Stimulated activated CD8-positive, alpha-beta memory T cell treated with anti-CD3 and anti-CD28 coated beads, Interleukin-4, amount 100 ng/mL, for 1 hour (primary cell): ENCODE measurements at regions not wholly inside any gene's neighbourhood (a gene's known extent, or its start where the extent isn't known, plus 50 kb on each side); places are given as distances from the start of the nearest gene placed in this dataset.
A peak's percentile ranks its signal among the peaks of the same experiment; 100 is the strongest.

ENCODE experiments used
- DNase-seq, 2 donors: peaks; one replicate each; pipeline ENCODE4 v3.0.0-alpha.2; 2020; ENCODE audit warnings: low read depth in 2 of 2, low spot score in 1 of 2

DNA sequence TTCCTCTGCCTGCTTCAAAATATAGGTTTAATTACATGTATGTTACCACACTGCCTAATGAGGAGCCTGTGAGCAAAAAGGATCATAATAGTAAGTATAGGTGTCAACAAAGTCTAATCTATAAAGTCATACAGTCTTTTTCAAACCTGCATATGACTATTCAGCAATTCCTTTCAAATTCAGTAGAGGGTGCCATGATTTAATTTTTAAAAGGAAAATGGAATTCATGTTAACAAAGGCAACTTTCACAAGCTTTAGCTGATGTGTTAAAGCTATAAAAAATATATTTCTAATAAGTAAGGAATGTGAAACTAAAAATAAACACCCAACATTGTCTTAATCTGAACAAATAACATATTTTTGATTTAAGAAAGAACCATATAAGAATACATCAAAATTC, 52.1 kb downstream of the MPP7 start:
- DNase-seq = no peak

DNA sequence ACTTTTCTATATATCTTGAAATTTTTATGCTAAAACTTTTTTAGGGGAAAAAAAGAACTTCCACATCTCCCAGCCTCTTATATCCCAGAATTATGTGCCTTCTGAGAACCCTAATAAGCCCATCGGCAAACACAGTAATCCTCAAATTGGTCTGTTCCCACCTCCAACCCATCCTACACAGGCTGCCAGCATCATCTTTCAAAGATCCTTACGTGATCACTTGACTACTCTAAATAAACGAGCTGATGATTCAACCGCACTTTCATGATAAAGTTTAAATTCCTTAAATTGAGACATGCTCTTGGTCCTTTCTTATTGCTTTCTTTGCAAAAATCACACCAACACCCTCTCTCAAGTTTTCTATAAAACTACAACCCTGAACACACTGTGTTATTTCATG, 52.5 kb downstream of the MPP7 start:
- no peak for DNase-seq

DNA sequence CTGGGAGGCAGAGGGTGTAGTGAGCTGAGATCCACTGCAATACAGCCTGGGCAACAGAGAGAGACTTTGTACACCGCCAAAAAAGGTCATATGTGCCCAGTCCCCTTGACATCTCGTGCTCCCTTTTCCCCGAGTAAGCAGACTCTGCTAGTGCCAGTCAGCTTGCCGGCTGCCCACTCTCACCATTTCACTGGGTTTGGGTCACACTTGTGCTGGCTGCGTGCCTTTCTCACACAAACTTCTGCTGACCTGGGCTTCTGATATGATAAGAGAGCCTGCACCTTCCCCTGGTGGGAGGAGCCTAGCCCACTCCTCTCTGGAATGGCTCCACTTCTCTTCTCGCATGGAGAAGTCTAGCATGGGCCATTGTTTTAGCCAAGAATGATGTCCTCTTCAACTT, 53.4 kb downstream of the MPP7 start:
- DNase-seq = no peak

DNA sequence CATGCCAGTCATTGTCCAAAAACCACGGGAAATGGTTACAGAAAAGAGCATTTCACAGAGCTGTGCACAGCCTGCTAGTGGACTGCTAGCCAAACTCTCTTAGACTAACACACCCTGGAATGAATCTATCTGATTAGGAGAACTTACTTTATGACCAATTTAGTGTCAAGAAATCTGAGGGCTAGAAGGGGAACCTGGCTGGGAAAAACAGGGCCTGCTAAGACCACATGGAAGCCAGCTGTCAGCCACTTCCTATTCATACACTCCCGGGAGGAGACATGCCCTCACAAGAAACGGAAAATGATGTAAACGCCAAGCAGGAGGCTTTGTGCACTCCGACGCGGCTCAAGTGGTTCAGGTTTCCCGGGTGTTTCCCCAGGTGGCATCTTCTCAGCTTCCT, 54.8 kb downstream of the MPP7 start:
- DNase-seq = no peak

DNA sequence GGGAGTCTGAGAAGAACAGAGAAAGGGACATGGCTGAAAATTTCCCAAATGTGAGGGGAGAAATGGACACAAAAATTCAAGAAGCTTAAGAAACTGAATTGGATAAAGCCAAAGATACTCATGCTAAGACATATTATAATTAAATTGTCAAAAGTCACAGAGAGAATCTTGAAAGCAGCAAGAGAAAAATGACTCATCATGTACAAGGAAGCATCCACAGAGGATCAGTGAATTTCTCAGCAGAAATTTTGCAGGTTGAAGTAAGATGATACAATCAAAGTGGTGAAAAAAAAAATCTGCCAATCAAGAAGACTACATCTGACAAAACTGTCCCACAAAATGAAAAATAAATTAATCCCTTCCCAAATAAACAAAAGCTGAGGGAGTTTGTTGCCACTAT, 56.8 kb downstream of the MPP7 start:
- DNase-seq = no peak

DNA sequence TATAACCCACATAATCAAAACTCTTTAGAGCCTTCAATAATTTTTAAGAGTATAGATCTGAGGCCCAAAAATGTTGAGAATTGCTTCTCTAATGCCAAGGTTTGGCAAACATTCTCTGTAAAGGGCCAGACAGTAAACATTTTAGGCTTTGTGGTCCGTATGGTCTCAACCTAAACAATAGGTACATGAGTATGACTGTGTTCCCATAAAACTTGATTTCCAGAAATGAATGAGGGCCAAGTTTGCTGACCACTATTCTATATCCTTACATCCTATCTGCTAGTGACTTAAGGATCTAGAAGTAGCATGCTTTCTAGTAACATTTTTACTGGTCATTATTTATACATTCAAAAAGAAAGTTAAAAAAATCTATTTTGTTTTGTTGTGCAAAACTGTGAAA, 58.9 kb downstream of the MPP7 start:
- no peak for DNase-seq

DNA sequence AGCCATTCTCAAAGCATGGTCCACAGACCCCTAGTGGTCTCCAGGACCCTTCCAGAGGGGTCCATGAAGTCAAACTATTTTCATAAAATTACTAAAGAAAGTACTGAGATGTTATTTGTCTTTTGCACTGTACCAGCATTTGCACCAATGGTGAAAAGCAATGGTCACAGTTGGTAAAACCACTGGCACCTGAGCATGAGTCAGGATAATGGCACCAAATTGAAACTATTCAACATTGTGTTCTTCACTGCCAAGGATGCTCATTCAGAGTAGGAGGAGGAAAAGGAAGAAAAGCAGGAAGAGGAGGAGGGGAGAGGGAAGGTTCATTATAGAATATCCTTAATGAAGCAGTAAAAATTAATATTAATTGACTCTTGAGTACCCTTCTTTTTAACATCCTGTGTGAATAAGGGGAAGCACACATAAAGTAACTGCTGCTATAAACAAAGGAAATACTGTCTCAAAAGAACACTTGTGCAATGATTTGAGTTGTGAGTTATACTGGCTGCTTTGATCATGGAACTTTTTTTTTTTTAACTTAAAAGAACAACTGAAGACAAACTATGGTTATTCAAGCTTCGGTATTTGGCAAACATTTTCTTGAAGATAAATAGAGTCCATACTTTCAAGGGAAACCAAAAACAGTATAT, 60.2 kb downstream of the MPP7 start:
- no peak for DNase-seq

DNA sequence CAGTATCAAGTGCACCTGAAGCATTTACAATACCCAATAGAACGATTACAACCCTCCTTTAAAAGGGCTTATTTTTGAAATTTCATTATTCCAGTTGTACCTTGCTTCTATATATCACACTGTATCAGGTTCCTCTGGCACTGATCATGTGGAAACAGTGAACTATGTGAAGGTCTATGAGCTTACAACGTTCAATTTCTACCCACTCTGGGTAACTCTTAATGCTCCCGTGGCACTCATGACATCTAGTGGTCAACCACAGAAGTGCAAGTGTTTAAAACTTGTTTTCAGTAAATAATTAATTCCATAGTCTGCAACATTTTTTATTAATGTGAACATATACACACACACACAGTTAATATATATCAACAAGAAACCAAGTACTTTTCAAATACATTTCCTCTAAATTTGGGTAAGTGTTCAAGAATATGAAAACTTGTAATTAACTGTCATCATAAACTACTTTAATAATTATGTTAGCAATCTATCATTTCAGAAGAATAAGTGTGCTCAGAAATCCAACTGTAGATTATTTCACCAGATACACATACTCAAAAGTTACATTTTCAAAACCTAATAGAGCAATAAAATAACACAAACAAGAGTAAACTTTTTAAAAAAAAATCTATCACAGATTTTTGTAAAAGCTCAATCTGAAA, 61.0 kb downstream of the MPP7 start:
- DNase-seq = peak; percentile 2 to 12

DNA sequence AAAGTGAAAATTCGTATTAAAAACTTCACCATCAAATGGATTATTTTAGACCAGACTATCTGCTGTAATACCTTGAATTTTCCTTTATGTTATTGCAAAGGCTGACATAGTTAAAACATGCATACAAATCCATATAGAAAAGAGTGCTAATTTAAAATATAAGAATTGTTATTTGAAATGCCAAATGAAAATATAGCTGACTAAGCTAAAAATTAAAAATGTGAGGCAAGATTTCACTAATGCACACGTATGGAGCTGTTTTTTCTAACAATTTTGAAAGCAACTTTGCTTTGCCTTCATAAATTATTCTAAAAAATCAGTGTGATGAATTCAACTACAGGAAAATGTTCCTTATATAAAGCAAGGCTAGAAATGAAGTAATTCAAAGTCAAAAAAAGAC, 62.5 kb downstream of the MPP7 start:
- DNase-seq = no peak

DNA sequence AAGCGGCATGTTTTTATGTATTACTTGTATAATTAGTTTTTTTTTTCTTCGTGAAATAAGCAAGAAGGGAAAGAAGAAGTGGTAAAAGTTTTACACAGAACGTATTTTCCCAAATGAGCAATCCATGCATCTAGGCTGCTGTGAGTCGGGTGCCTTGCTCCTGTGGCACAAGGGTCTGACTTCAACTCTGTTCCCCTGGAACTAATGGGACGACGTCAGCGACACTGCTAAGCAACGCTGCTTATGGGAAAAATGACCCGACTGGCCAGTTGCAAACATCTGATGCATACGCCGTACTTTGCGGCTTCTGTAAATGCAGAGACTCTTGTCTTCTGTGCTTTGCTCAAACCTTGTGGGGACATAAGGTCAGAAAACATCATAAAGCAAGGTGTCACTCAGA, 66.3 kb downstream of the MPP7 start:
- no peak for DNase-seq

DNA sequence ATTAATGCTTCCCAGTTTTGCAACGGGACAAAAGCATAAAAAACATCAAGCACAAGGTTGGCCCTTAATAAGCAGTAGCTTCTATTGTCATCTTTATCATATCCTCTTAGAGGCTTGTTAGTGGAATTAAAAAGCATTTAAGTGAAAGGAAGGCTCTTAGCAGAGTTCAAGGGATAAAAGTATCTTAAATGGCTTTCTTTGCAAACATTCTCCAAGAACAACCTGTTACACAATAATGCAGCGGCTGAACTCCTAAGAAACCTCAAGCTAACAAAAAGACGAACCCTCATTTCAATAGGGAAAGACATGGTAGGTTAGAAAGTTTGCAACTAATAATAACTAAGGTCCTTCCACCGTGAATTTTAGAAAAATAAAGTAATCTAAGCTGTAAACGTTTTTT, 82.1 kb downstream of the MPP7 start:
- DNase-seq = no peak

DNA sequence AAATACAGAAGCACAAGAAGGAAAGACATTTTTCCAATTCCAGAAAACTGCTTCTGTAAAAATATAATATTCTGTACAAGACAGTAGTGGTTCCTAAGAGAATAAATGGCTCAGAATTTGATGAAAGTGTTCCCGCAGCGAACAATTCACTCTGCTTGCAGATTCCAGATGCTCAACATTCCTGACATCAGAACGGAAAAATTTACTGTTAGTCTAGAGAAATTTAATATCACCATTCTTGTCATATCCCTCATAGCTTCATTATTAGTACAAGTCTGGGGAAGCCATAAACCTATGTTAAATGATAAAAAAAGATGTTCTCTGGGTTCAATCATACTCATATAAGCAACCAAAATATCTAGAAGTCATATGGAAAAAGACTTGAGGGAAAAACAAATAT, 83.6 kb downstream of the MPP7 start:
- DNase-seq = no peak

DNA sequence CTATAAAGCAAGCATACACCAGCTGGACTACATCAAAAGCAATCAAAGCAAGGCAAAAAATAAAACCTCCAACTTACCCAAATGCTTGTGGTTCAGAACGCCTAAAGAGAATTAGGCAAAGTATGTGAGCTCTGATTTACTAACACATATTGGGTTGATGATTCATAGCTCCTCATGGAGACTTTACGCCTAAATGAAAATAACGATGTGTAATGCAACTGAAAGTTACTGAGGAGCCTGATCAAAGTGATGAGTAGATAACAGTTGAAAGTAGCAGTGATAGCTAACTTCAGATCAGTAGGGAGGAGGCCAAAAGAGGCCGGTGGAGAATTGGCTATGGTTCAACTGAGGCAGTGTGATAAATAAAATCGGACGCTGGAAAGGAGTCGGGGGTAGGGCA, 85.0 kb downstream of the MPP7 start:
- no peak for DNase-seq

DNA sequence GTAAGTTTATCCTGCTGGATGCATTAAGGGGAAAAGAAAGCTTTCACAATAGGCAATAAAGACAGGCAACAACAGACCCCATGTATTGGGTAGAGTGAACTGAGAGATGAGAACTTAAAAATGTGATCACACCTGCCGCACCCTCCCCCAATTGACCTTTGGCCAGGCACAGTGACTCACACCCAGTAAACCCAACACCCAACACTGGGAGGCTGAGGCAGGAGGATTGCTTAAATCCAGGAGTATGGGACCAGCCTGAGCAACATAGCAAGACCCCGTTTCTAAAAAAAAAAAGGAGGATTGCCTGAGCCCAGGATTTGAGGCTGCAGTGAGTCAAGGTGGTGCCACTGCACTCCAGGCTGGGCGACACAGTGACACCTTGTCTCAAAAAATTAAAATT, 86.9 kb downstream of the MPP7 start:
- no peak for DNase-seq

DNA sequence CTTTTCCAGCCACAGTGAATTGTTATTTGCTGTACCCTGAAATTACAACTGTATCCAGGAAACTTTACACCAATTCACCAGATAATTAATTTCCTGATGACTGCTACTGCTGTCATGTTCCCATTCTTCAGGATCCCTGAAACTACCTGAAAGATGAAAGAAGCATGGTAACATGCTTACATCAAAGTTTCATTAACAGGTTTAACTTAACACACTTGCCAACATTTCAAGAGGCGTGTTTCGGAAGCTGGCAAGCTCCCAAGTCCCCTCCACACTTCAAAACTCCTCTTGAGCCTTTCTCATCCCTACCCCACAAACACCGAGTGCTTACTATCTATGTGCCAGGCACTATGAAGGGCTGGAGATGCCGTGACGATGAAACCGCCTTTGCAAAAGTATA, 88.6 kb downstream of the MPP7 start:
- DNase-seq = no peak

DNA sequence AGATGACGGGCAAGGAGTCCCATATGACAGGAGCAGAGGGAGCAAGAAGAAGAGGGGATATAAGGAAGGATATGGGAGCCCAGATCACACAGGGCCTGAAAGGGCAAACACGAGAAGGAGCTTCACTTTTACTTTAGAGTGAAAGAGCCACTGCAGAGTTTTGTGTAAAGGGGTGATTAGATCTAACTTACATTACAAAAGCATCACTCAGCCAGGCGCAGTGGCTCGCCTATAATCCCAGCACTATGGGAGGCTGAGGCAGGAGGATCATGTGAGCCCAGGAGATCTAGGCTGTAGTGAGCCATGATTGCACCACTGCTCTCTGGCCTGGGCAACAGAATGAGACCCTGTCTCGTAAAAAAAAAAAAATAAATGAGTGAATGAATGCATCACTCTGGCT, 91.1 kb downstream of the MPP7 start:
- DNase-seq = no peak

DNA sequence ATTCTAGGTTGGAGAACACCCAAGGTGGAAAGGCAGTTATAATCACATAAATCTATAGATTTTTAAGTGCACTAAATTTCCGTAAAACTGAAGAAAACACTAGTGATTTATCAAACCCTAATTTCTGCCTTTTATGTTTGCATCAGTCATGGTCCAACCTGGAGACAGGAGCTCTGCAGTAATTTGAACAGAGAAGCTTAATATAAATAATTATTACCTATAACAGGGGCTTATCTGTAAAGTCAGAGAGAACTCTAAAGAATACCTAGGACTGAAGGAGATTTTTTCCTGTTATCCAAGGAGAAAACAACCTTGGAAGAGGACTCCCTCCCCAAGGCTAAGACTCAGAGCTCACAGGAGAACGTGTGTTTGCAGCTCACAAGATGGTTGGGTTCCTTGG, 95.1 kb downstream of the MPP7 start:
- no peak for DNase-seq

DNA sequence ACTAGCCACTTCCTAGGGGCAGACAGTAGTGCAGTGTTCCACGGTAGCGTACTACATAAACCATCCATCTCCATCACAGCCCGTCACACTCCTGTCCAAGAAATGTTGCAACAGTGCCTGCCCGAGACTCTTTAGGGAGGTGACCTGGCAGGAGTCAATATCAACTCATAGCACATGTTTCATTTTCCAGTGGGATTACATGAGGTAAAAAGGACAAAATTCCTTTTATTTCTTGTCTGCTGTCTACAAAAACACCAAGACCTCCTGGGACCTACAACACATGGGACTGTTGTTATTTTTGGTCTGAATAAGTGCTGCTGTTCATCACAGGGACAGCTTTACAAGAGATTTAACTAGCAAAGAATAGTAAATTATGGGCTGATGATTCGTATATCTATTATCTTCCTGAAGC, 99.9 kb downstream of the MPP7 start:
- no peak for DNase-seq

DNA sequence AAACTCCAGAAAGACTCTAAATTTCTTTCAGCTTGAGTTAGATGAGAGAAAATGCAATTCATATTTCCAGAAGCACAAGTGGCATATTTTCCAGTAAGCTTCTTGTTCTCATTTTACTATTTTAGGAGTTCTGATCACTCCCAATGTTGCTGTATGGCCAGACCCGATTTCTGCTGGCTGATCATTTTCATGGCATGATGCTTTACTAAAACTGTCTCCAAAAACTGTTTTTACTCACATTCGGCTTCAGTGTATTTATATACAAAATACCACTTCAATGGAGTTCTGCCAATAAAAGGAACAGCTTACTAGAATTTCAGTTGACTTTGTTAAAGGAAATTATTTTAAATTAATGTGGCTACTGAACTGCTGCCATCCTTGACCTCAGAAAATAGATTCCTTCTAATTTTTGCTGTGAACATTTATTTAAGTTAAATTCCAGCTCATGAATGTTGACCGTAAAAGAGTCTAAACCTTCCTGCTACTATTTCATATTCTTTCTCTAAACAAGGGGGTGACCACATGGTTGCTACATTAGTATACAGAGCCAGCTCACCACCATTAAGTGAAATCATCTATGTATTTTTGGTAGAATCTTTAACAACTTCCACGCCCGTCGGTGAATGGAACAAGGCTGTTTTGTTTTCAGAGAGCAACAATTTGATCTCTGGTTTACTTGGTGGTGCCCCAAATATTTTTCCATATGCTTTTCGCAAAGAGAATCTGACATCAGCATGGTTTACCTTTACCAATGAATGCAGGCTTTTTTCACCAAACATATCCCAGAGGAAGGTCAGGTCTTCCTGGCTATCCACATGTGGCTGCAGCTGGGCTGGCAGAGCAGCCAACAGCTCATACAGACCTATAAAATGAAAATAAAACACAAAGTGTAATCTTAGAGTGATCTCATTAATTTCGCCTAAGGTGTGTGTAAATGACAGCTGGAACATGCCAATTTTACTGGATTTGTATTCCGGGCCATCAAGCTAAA, 101.2 kb downstream of the MPP7 start:
- DNase-seq = no peak

DNA sequence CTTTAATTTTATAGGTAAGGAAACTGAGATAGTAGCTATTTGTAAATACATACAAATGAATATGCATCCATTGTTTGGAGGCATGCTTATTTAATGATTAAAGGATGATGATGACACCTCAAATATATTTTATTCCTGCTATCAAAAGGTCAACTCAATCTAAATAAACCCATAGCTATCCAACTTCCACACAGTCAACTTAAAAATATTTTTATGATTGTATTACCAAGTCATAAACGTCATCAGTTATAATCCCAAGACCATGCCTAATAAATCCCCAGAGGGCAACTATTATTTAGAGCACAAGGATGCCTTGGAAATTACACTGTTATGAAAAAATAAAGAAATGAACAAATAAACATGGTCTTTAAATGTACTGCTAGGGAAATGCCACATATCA, 102.1 kb downstream of the MPP7 start:
- no peak for DNase-seq

DNA sequence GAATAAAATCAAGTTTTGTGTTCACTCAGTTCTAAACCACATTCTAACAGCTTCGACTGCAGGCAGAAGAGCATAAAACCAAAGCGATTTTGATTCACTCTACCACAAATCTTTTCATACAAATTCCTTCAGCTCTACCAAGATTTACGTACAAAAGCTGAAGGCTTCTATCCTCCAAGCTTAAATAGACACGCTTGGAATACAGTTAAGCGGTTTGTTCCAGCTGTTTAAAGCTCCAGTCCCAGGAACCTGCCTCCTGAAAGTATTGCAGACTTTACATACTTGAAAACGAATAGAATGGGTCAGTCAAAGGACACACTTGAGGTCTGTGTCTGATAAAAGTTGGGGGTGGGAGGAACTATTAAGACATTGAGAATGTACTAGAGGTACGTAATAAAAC, 102.9 kb downstream of the MPP7 start:
- DNase-seq = no peak

DNA sequence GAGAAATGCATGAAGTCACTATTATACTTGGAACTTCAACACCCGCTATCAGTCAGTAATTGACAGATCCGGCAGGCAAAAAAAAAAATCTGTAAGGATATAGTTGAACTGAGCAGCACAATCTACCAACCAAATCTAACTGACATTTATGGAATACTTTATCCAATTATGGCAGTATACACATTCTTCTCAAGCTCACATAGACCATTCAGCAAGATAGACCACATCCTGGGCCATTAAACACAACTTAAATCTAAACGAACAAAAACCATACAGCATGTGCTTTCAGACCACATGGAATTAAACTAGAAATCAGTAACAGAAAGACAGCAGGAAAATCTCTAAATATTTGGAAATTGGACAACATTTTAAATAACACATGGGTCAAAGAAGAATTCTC, 112.7 kb downstream of the MPP7 start:
- DNase-seq = no peak
